BJ (cell line): ENCODE measurements at regions not wholly inside any gene's neighbourhood (a gene's known extent, or its start where the extent isn't known, plus 50 kb on each side); places are given as distances from the start of the nearest gene placed in this dataset.
A peak's percentile ranks its signal among the peaks of the same experiment; 100 is the strongest.

ENCODE experiments used
- CTCF ChIA-PET: fragments of 350-600 bp; formaldehyde crosslinking; extraction: SDS; loops from one replicate; lab custom pipeline; 2021; ENCODE audit warnings: antibody characterized with exemption, inconsistent platforms; lab: Yijun Ruan, JAX
- POLR2A ChIA-PET: fragments of 300-600 bp; sonication (Branson Sonifier 250); formaldehyde crosslinking; extraction: SDS; loops from one replicate; lab custom pipeline; 2021; ENCODE audit warnings: antibody characterized with exemption; lab: Charles Lee
- DNase-seq: peaks from one replicate; pipeline ENCODE4 v3.0.0-alpha.2; 2011; ENCODE audit warnings: low read depth
- H3K27me3 ChIP-seq: 2 replicates; pipeline ENCODE4 v1.6.0; 2011; ENCODE audit warnings: low read length; ENCODE audit not compliant: control insufficient read depth, insufficient read depth
- H3K36me3 ChIP-seq: 2 replicates; pipeline ENCODE4 v1.5.1; 2011; ENCODE audit warnings: low read length; ENCODE audit not compliant: control insufficient read depth, insufficient read depth
- H3K4me3 ChIP-seq: 2 replicates; pipeline ENCODE4 v1.5.1; 2011; ENCODE audit warnings: low read depth, mild to moderate bottlenecking, control low read depth, low read length
- TF ChIP-seq, protein P1 (sequence below): IDR thresholded peaks from 2 replicates; pipeline ENCODE4 v1.5.1; 2011; ENCODE audit warnings: low read depth, mild to moderate bottlenecking, control low read depth, inconsistent platforms, low read length, moderate library complexity; ENCODE audit not compliant: insufficient read depth

DNA sequence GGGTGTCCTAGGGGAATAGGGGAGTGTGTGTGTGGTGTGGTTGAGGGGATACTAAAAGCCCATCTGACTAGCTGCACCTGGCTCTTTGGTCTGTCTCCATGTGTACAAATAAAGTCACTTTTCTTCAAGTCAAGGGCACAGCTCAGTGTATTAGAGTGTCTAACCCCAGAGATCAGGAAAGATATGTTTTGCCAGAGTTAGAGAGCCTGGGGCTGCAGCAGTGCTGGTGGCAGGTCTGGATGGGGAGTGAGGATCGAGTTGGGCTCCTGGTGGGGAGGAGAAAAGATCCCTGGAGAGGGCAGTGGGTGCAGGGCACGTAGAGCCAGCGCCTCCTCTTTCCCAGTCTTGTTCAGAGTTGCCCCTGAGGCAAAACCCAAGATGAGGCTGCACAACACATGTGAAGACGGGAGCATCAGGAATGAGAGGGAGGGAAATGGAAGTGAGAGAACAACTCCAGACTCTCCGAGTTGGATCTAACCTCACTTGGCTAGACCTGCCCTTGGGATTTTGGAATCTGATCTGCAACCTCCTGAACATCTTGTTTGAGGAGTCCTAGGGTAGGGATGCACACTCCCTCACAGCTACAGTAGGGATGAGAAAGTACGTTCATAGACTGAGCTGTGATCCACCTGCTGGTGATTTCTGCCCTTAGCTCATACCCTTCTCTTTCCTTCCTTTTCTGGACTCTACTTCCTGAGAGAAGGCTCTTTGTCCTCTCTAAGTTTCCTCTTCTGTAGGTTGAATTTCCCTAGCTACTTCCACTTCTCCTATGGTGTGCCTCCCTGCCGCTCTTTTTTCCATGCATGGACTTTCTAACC, 309.9 kb downstream of the ZSWIM6 start:
- no peak for DNase-seq
- Histone ChIP-seq H3K36me3 (no peaks in the 10 kb centered on the region), H3K27me3 (peaks cover 10% of the 10 kb centered on the region), H3K4me3 (no peak overlapping the region)
- TF ChIP-seq, protein P1, sequence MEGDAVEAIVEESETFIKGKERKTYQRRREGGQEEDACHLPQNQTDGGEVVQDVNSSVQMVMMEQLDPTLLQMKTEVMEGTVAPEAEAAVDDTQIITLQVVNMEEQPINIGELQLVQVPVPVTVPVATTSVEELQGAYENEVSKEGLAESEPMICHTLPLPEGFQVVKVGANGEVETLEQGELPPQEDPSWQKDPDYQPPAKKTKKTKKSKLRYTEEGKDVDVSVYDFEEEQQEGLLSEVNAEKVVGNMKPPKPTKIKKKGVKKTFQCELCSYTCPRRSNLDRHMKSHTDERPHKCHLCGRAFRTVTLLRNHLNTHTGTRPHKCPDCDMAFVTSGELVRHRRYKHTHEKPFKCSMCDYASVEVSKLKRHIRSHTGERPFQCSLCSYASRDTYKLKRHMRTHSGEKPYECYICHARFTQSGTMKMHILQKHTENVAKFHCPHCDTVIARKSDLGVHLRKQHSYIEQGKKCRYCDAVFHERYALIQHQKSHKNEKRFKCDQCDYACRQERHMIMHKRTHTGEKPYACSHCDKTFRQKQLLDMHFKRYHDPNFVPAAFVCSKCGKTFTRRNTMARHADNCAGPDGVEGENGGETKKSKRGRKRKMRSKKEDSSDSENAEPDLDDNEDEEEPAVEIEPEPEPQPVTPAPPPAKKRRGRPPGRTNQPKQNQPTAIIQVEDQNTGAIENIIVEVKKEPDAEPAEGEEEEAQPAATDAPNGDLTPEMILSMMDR, result peak; percentile 37; the same call in 1 of the 2 replicates
- ChIA-PET CTCF (interaction anchor here (0.6 to 1.5 kb wide), 6 partner anchors 16 to 278 kb away, joined by 3 to 5 read pairs (median 3); no protein-coding TSS in a partner anchor), POLR2A (no interaction called here)

DNA sequence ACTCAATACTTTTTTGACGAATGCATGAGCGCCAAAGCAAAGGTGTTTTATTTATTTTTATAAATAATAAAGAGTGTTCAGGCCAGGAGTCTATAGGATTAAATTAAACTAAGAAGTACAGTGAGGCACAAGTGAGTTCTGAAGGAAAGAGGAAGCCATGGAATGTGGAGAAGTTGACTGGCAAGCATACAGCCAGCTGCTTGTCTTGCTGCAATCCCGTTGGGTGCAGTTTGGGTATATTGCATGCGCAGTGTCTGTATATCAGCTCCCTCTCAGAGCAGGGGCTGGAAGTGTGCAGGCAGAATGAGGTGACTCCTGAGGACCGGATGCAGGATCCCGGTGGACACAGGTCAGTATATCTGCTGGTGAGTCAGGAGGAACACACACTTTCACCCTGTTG, 315.6 kb downstream of the ZSWIM6 start:
- TF ChIP-seq, protein P1, result no peak
- POLR2A ChIA-PET, result no interaction called here
- Histone ChIP-seq H3K27me3 (peaks cover 9% of the 10 kb centered on the region), H3K36me3 (no peaks in the 10 kb centered on the region), H3K4me3 (no peak overlapping the region)
- DNase-seq, result no peak
- CTCF ChIA-PET, result interaction anchor here (0.6 to 2.2 kb wide), 2 partner anchors 11 to 610 kb away, joined by 3 to 13 read pairs; no protein-coding TSS in a partner anchor

DNA sequence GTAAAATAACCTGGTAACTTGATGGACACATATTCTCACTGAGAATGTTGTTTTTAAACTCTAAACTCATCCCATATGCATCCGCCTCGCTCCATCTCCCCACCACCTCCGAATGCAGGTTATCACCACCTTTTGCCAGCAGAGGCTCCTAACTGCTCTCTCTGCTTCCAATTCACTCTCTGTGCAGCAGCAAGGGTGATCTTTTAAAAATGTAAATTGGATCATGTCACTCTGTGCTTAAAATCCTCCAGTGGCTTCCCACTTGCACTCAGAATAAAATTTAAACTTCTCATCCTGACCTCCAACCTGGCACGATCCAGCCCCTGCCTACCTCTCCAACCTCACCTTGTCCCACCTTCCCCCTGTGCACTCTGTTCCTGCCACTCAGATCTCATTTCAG, 317.2 kb downstream of the ZSWIM6 start:
- Histone ChIP-seq H3K36me3 (no peaks in the 10 kb centered on the region), H3K4me3 (no peak overlapping the region), H3K27me3 (peaks cover 7% of the 10 kb centered on the region)
- POLR2A ChIA-PET, result no interaction called here
- DNase-seq, result no peak
- CTCF ChIA-PET, result interaction anchor here (0.8 kb wide), 1 partner anchor 10 kb away, joined by 5 read pairs; no protein-coding TSS in a partner anchor
- TF ChIP-seq, protein P1, result no peak

DNA sequence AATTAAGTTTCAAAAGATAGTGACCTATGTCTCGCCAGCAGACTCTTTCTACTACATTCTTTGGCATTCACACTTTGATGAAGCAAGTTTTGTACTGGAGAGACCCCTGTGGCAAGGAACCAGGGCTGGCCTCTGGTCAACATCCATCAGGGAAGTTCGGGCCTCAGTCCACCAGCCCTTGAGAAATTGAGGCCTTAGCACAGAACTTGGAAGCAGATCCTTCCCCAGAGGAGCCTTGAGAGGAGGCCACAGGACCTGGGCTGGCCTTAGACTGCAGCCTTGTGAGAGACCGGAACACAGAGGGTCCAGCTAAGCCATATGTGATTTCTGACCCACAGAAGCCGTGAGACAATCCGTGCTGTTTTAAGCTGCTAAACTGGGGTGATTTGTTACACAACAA, 317.9 kb downstream of the ZSWIM6 start:
- Histone ChIP-seq H3K36me3 (no peaks in the 10 kb centered on the region), H3K4me3 (no peak overlapping the region), H3K27me3 (peaks cover 7% of the 10 kb centered on the region)
- TF ChIP-seq, protein P1, result no peak
- ChIA-PET CTCF (no interaction called here), POLR2A (no interaction called here)
- DNase-seq, result no peak

DNA sequence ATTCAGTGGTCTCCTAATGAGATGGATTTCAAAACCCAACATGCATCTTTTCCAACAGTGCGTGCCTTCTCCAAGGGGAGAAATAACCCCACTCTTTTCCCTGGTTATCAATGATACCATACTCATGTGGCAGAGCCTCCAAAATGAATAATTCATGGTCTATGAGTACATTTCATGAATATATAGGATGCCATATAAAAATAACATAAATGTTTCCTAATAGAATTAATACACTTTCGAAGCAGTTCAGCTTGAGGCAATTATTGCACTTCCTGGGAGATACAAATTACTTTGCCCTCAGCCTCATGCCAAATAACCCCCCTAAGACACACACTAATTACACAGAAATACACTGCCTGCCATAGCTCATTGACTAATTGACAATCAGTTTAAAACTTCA, 318.6 kb downstream of the ZSWIM6 start:
- POLR2A ChIA-PET, result no interaction called here

More for the DNA sequence above, 318.6 kb downstream of the ZSWIM6 start:
- no peak for DNase-seq
- CTCF ChIA-PET, result no interaction called here
- H3K27me3 ChIP-seq, result peaks cover 7% of the 10 kb centered on the region
- H3K4me3 ChIP-seq, result no peak overlapping the region
- TF ChIP-seq, protein P1, result no peak
- no peaks in the 10 kb centered on the region for H3K36me3 ChIP-seq
